Gastrocnemius medialis (tissue), 4 donors: ENCODE measurements at regions not wholly inside any gene's neighbourhood (a gene's known extent, or its start where the extent isn't known, plus 50 kb on each side); places are given as distances from the start of the nearest gene placed in this dataset.

Experiments used
- ATAC-seq, 2 donors: fragments of 150-250 bp; one replicate each; pipeline ENCODE4 v1.9.1; 2016
- DNase-seq, 2 donors: peaks; one replicate each; pipeline ENCODE4 v3.0.0-alpha.2; 2019
- H3K27ac ChIP-seq, 4 donors: fragments of 200-600 bp; sonication (generic); 1 replicate in 1 of 4; 2 replicates in 3 of 4; pipeline ENCODE4 v1.5.1; 2016 to 2018; ENCODE audit warnings: mild to moderate bottlenecking in 2 of 4, moderate library complexity in 1 of 4
- H3K27me3 ChIP-seq, 3 donors: fragments of 200-600 bp; sonication (generic) in 2 of 3; 1 replicate in 1 of 3; 2 replicates in 2 of 3; pipeline versions ENCODE4 v1.5.1 to v1.6.0; 2016 to 2019; ENCODE audit warnings: mild to moderate bottlenecking in 1 of 3, moderate library complexity in 1 of 3
- H3K36me3 ChIP-seq, 2 donors: fragments of 200-600 bp; sonication (generic) in 1 of 2; one replicate each; pipeline ENCODE4 v1.5.1; 2017 to 2018
- H3K4me1 ChIP-seq, 2 donors: fragments of 200-600 bp; sonication (generic) in 1 of 2; one replicate each; pipeline ENCODE4 v1.5.1; 2016 to 2017; ENCODE audit warnings: mild to moderate bottlenecking in 2 of 2
- H3K4me3 ChIP-seq, 4 donors: fragments of 200-600 bp; sonication (generic) in 3 of 4; 1 replicate in 1 of 4; 2 replicates in 3 of 4; pipeline ENCODE4 v1.5.1; 2016 to 2019; ENCODE audit warnings: mild to moderate bottlenecking in 2 of 4
- H3K9me3 ChIP-seq, 3 donors: fragments of 200-600 bp; sonication (generic) in 2 of 3; 1 replicate in 1 of 3; 2 replicates in 2 of 3; pipeline ENCODE4 v1.5.1; 2016 to 2019
- POLR2A ChIP-seq, 2 donors: fragments of 450-650 bp; IDR thresholded peaks; one replicate each; pipeline ENCODE4 v1.6.1; 2017; ENCODE audit warnings: antibody characterized with exemption in 2 of 2, mild to moderate bottlenecking in 2 of 2, moderate library complexity in 2 of 2
- in situ Hi-C, 4 donors: fragments of 200-750 bp; cut with MboI; loops; one replicate each; pipeline versions ENCODE4 v1.15.0 to v1.8.0; 2017; ENCODE audit warnings: low sequenced_read_pairs in 4 of 4
- intact Hi-C: fragments of 100-400 bp; cut with DNase I; formaldehyde crosslinking; loops from one replicate; pipeline ENCODE4 v1.15.1; 2023; ENCODE audit warnings: low total_unique reads
- TF ChIP-seq, protein P1 (sequence below), 5 experiments: fragments of 450-650 bp in 3 of 5; fragments of 200-600 bp in 2 of 5; sonication (generic) in 2 of 5; IDR thresholded peaks in 4 of 5; conservative IDR thresholded peaks in 1 of 5; 1 replicate in 4 of 5; 2 replicates in 1 of 5; pipeline ENCODE4 v1.5.1; 2016 to 2019; ENCODE audit warnings: antibody characterized with exemption in 5 of 5, mild to moderate bottlenecking in 3 of 5, moderate library complexity in 3 of 5

- Histone ChIP-seq H3K27me3 (no peaks in the 10 kb centered on the region), H3K36me3 (no peaks in the 10 kb centered on the region), H3K9me3 (no peaks in the 10 kb centered on the region), H3K4me3 (peak overlapping the region in 3 of 4 donors; percentile 10 to 24 (median 23)), H3K27ac (peak overlapping the region in 2 of 4 donors; percentile 19 to 20), H3K4me1 (peaks cover 0 to 4% of the 10 kb centered on the region in 2 donors)
- in situ Hi-C loops, result no loop called here
- TF ChIP-seq, protein P1, sequence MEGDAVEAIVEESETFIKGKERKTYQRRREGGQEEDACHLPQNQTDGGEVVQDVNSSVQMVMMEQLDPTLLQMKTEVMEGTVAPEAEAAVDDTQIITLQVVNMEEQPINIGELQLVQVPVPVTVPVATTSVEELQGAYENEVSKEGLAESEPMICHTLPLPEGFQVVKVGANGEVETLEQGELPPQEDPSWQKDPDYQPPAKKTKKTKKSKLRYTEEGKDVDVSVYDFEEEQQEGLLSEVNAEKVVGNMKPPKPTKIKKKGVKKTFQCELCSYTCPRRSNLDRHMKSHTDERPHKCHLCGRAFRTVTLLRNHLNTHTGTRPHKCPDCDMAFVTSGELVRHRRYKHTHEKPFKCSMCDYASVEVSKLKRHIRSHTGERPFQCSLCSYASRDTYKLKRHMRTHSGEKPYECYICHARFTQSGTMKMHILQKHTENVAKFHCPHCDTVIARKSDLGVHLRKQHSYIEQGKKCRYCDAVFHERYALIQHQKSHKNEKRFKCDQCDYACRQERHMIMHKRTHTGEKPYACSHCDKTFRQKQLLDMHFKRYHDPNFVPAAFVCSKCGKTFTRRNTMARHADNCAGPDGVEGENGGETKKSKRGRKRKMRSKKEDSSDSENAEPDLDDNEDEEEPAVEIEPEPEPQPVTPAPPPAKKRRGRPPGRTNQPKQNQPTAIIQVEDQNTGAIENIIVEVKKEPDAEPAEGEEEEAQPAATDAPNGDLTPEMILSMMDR (IDR thresholded peaks at IDR 0.05 in 4 of 5, conservative IDR thresholded peaks at IDR 0.05 in 1 of 5), result no peak
- no peak for TF ChIP-seq POLR2A (IDR thresholded peaks at IDR 0.05)
- no peak for ATAC-seq
- intact Hi-C loops, result no loop called here
- DNase-seq, result no peak
Measured at GRCh38 chr2:41720331-41721251, 327.2 kb upstream of the PKDCC start.

DNA sequence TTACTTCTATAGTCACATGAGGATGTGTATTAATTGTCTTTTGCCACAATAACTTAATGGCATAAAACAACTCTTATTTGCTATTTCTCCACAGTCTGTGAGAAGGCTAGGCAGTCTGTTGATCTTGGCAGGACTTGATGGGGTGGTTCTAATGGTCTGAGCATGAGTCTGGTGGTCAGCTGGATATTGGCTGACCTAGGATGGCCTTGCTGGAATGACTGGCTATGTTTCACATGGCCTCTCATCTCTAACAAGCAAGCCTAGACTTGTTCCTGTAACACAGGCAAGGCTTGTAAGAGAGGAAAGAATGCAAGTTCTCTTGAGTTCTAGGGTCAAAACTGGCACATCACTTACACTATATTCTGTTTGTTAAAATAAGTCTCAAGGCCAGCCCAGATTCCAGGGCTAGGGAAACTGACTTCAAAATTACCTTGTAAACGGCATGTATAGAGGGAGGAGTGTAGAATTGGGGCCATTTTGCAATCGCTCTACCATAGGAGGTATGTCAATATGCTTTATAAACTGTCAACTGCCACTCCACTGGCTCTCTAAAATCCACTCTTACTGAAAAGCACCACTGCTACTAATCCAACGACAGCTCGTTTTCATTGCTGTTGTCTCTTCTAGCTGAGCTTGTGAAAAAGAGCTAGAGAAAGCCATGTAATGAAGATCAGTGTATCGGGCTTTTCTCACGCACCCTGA is 325.0 kb upstream of the PKDCC start:
- H3K27ac ChIP-seq, result peak overlapping the region in 2 of 4 donors; percentile 5 to 10
- peak; percentile 3 to 15 for DNase-seq
- in situ Hi-C loops, result no loop called here

GRCh38 chr2:41723526-41723925 is 324.3 kb upstream of the PKDCC start:
- H3K4me3 ChIP-seq, result no peak overlapping the region
- no peaks in the 10 kb centered on the region for H3K27me3 ChIP-seq
- in situ Hi-C loops, result no loop called here
- DNase-seq (no peak), ATAC-seq (no peak)
- H3K9me3 ChIP-seq, result no peaks in the 10 kb centered on the region
- H3K36me3 ChIP-seq, result no peaks in the 10 kb centered on the region
- TF ChIP-seq, protein P1 (IDR thresholded peaks at IDR 0.05 in 4 of 5, conservative IDR thresholded peaks at IDR 0.05 in 1 of 5), result no peak
- TF ChIP-seq POLR2A (IDR thresholded peaks at IDR 0.05), result no peak
- peaks cover 0 to 4% of the 10 kb centered on the region in 2 donors for H3K4me1 ChIP-seq
- no peak overlapping the region for H3K27ac ChIP-seq
- intact Hi-C loops, result no loop called here

More for the DNA sequence above, 325.0 kb upstream of the PKDCC start:
- no peaks in the 10 kb centered on the region for H3K27me3 ChIP-seq
- ATAC-seq, result peak in 1 of 2 donors; percentile 36
- no peak overlapping the region for H3K4me3 ChIP-seq
- intact Hi-C loops, result no loop called here
- peaks cover 0 to 4% of the 10 kb centered on the region in 2 donors for H3K4me1 ChIP-seq
- H3K9me3 ChIP-seq, result no peaks in the 10 kb centered on the region
- H3K36me3 ChIP-seq, result no peaks in the 10 kb centered on the region
- TF ChIP-seq, protein P1 (IDR thresholded peaks at IDR 0.05 in 4 of 5, conservative IDR thresholded peaks at IDR 0.05 in 1 of 5), result no peak
- no peak for TF ChIP-seq POLR2A (IDR thresholded peaks at IDR 0.05)

- Histone ChIP-seq H3K4me3 (no peak overlapping the region), H3K9me3 (no peaks in the 10 kb centered on the region), H3K4me1 (peaks cover 0 to 4% of the 10 kb centered on the region in 2 donors), H3K36me3 (no peaks in the 10 kb centered on the region), H3K27ac (no peak overlapping the region), H3K27me3 (no peaks in the 10 kb centered on the region)
- in situ Hi-C loops (no loop called here), intact Hi-C loops (no loop called here)
- TF ChIP-seq, protein P1 (IDR thresholded peaks at IDR 0.05 in 4 of 5, conservative IDR thresholded peaks at IDR 0.05 in 1 of 5), result no peak
- TF ChIP-seq POLR2A (IDR thresholded peaks at IDR 0.05), result no peak
- no peak for ATAC-seq
- DNase-seq, result no peak
Measured at GRCh38 chr2:41724465-41724864, 323.4 kb upstream of the PKDCC start.
